ENCODE measurements at regions not wholly inside any gene's neighbourhood (a gene's known extent, or its start where the extent isn't known, plus 50 kb on each side); places are given as distances from the start of the nearest gene placed in this dataset.
"Not testable (repeated sequence)": the region's sequence is repeated elsewhere in the genome, so short reads cannot be mapped to it uniquely, and the experiment has no call there.

GRCh38 chr1:55786396-55786795 lies 571.2 kb upstream of the USP24 start:
- Histone ChIP-seq H2BK5ac (ENCODE audit: insufficient read length, low read length) (no peak overlapping the region), H3K4ac (ENCODE audit: low read depth, low read length) (no peak overlapping the region), H3K14ac (ENCODE audit: insufficient read depth, low read length) (no peak overlapping the region), H2AFZ (ENCODE audit: low read length) (no peak overlapping the region), H2AK5ac (ENCODE audit: insufficient read length, low read length) (no peak overlapping the region), H2BK20ac (ENCODE audit: low read depth, low read length, poor library complexity, severe bottlenecking) (no peak overlapping the region), H3K79me2 (ENCODE audit: insufficient read depth, low read length) (no peaks in the 10 kb centered on the region), H3T11ph (ENCODE audit: low read length) (no peak overlapping the region), H3K18ac (ENCODE audit: insufficient read length, low read depth, low read length) (no peak overlapping the region), H3K27ac (ENCODE audit: insufficient read length, low read depth, low read length) (no peak overlapping the region), H4K8ac (replicated peaks; ENCODE audit: insufficient read length, low read depth, low read length) (no peak overlapping the region), H4K5ac (ENCODE audit: insufficient read length, low read depth, low read length) (no peak overlapping the region), H3K4me1 (ENCODE audit: insufficient read depth, low read length) (no peaks in the 10 kb centered on the region; the same call in 1 of the 2 replicates), H3K9me3 (ENCODE audit: control insufficient read depth, low read depth, low read length) (no peaks in the 10 kb centered on the region), H3K56ac (ENCODE audit: insufficient read length, low read depth, low read length) (no peak overlapping the region), H2BK120ac (ENCODE audit: low read depth, low read length, poor library complexity, severe bottlenecking) (no peak overlapping the region), H3K23me2 (ENCODE audit: insufficient read length, low read depth, low read length, poor library complexity, severe bottlenecking) (no peaks in the 10 kb centered on the region), H3K4me2 (ENCODE audit: insufficient read depth, insufficient read length, low read length) (no peak overlapping the region), H3K27me3 (ENCODE audit: insufficient read depth, low read length) (no peaks in the 10 kb centered on the region), H2BK15ac (ENCODE audit: low read depth, low read length) (no peak overlapping the region), H3K79me1 (ENCODE audit: insufficient read depth, low read depth, low read length, poor library complexity, severe bottlenecking) (no peaks in the 10 kb centered on the region), H4K20me1 (ENCODE audit: control insufficient read depth, insufficient read depth, insufficient read length) (no peaks in the 10 kb centered on the region), H4K91ac (ENCODE audit: insufficient read length, low read depth, low read length) (no peak overlapping the region), H3K9ac (ENCODE audit: extremely low read depth, insufficient read length, low read length) (no peak overlapping the region), H2BK12ac (ENCODE audit: insufficient read length, low read depth, low read length) (no peak overlapping the region), H3K23ac (ENCODE audit: insufficient read length, low read depth, low read length) (no peak overlapping the region)
- peaks cover 11 to 12% of the 10 kb centered on the region in 2 experiments for H3K4me1 Mint-ChIP-seq
- H3K9me3 Mint-ChIP-seq: peaks cover 4 to 11% of the 10 kb centered on the region in 2 experiments; a peak in 4 of 5 replicates
- DNase-seq: no peak
- H3K4me3 Mint-ChIP-seq: no peak overlapping the region
- WGBS (ENCODE audit: extremely low coverage, insufficient read length, low lambda C conversion rate): no CpG with 5 or more reads among the region's 4 CpGs
- no peaks in the 10 kb centered on the region; a peak in 1 of 7 replicates for H3K36me3 Mint-ChIP-seq (ENCODE audit: insufficient read depth in 1 of 3, low read depth in 3 of 3)
- peak overlapping the region in 1 of 3 experiments; percentile 34; a peak in 1 of 7 replicates for H3K27ac Mint-ChIP-seq
- no peak for TF ChIP-seq CTCF (conservative IDR thresholded peaks at IDR 0.05)
- H3K27me3 Mint-ChIP-seq (ENCODE audit: low read depth): no peaks in the 10 kb centered on the region; the same call in 1 of the 2 replicates

- not testable (repeated sequence) for DNase-seq; H3K23ac ChIP-seq (ENCODE audit: insufficient read length, low read depth, low read length); H3T11ph ChIP-seq (ENCODE audit: low read length); H4K91ac ChIP-seq (ENCODE audit: insufficient read length, low read depth, low read length); H3K14ac ChIP-seq (ENCODE audit: insufficient read depth, low read length); H2BK120ac ChIP-seq (ENCODE audit: low read depth, low read length, poor library complexity, severe bottlenecking); H4K5ac ChIP-seq (ENCODE audit: insufficient read length, low read depth, low read length); H3K9ac ChIP-seq (ENCODE audit: extremely low read depth, insufficient read length, low read length); H3K56ac ChIP-seq (ENCODE audit: insufficient read length, low read depth, low read length); H3K9me3 Mint-ChIP-seq; H4K20me1 ChIP-seq (ENCODE audit: control insufficient read depth, insufficient read depth, insufficient read length); H2AFZ ChIP-seq (ENCODE audit: low read length); H3K4me2 ChIP-seq (ENCODE audit: insufficient read depth, insufficient read length, low read length); H3K79me1 ChIP-seq (ENCODE audit: insufficient read depth, low read depth, low read length, poor library complexity, severe bottlenecking); H3K9me3 ChIP-seq (ENCODE audit: control insufficient read depth, low read depth, low read length); H3K36me3 Mint-ChIP-seq (ENCODE audit: insufficient read depth in 1 of 3, low read depth in 3 of 3); H3K23me2 ChIP-seq (ENCODE audit: insufficient read length, low read depth, low read length, poor library complexity, severe bottlenecking); H3K4me1 ChIP-seq (ENCODE audit: insufficient read depth, low read length); H2BK15ac ChIP-seq (ENCODE audit: low read depth, low read length); H3K79me2 ChIP-seq (ENCODE audit: insufficient read depth, low read length); H3K27me3 ChIP-seq (ENCODE audit: insufficient read depth, low read length); H3K4ac ChIP-seq (ENCODE audit: low read depth, low read length); H2AK5ac ChIP-seq (ENCODE audit: insufficient read length, low read length); H3K18ac ChIP-seq (ENCODE audit: insufficient read length, low read depth, low read length); H3K27ac ChIP-seq (ENCODE audit: insufficient read length, low read depth, low read length); H2BK5ac ChIP-seq (ENCODE audit: insufficient read length, low read length); H2BK20ac ChIP-seq (ENCODE audit: low read depth, low read length, poor library complexity, severe bottlenecking); H4K8ac ChIP-seq (replicated peaks; ENCODE audit: insufficient read length, low read depth, low read length); H3K4me3 Mint-ChIP-seq; H3K27ac Mint-ChIP-seq; H3K27me3 Mint-ChIP-seq (ENCODE audit: low read depth); H2BK12ac ChIP-seq (ENCODE audit: insufficient read length, low read depth, low read length)
- WGBS (ENCODE audit: extremely low coverage, insufficient read length, low lambda C conversion rate): no CpG with 5 or more reads among the region's 6 CpGs
- H3K4me1 Mint-ChIP-seq: peaks cover 11 to 12% of the 10 kb centered on the region in 2 experiments
These were observed 569.8 kb upstream of the USP24 start for GRCh38 chr1:55784941-55785450.

Measured in H9 (cell line).